Mammary epithelial cell (primary cell): ENCODE measurements at regions not wholly inside any gene's neighbourhood (a gene's known extent, or its start where the extent isn't known, plus 50 kb on each side); places are given as distances from the start of the nearest gene placed in this dataset.

ENCODE experiments used
- EZH2 ChIP-seq: IDR thresholded peaks from 2 replicates; pipeline ENCODE4 v1.6.1; 2012; ENCODE audit warnings: low read length, inconsistent platforms, borderline replicate concordance
- TF ChIP-seq, protein P1 (sequence below), 2 donors: IDR thresholded peaks in 1 of 2; conservative IDR thresholded peaks in 1 of 2; 2 replicates each; pipeline ENCODE4 v1.5.1; 2011 to 2012; ENCODE audit warnings: inconsistent platforms in 2 of 2, low read length in 2 of 2, mild to moderate bottlenecking in 2 of 2, control low read depth in 1 of 2, low read depth in 1 of 2; ENCODE audit not compliant: insufficient read depth in 1 of 2; ENCODE audit errors: extremely low read depth in 1 of 2

DNA sequence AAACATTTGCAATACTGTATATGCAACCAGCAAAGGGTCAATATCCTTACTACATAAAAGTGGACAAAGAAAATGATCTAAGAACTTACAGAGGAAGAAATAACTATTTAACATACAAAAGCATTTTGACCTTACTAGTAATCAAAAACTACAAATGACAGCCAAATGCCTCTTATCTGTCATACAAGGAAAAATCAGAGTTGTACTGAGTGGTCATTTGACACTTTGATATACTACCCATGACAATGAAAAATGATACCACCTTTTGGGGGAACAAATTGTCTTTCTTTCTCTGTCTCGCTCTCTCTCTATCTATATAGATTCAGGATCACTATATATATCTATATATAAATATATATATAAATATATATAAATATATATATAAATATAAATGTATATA lies 50.4 kb upstream of the ZSWIM6 start:
- TF ChIP-seq, protein P1, sequence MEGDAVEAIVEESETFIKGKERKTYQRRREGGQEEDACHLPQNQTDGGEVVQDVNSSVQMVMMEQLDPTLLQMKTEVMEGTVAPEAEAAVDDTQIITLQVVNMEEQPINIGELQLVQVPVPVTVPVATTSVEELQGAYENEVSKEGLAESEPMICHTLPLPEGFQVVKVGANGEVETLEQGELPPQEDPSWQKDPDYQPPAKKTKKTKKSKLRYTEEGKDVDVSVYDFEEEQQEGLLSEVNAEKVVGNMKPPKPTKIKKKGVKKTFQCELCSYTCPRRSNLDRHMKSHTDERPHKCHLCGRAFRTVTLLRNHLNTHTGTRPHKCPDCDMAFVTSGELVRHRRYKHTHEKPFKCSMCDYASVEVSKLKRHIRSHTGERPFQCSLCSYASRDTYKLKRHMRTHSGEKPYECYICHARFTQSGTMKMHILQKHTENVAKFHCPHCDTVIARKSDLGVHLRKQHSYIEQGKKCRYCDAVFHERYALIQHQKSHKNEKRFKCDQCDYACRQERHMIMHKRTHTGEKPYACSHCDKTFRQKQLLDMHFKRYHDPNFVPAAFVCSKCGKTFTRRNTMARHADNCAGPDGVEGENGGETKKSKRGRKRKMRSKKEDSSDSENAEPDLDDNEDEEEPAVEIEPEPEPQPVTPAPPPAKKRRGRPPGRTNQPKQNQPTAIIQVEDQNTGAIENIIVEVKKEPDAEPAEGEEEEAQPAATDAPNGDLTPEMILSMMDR (conservative IDR thresholded peaks at IDR 0.05 in 1 of 2, IDR thresholded peaks at IDR 0.05 in 1 of 2; ENCODE audit: extremely low read depth in 1 of 2, insufficient read depth in 1 of 2, low read depth in 1 of 2, low read length in 2 of 2) = no peak
- no peak for TF ChIP-seq EZH2
